ENCODE measurements at regions not wholly inside any gene's neighbourhood (a gene's known extent, or its start where the extent isn't known, plus 50 kb on each side); places are given as distances from the start of the nearest gene placed in this dataset.

DNA sequence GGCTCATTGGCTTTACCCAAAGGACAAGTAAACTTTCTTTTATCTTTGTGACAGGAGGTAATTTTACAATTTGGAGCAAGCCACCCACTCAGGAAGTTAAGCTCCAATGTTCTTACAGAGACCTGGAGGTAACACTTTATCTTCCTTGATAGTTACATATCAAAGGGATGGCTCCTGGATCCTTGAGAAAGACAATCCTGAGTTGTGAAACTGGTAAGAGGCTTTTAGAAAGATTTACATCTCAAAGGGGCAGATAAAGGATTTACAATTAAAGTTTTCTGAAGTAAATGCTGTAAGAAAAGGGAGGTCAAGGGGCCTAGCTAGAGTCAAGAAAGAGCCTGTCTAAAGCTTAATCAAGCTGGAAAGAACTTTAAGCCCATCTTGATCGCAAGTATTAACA, 124.4 kb upstream of the ZNF804B start:
- no peak overlapping the region for H3K27ac ChIP-seq (ENCODE audit: low read depth, low read length)
- no peak overlapping the region for H4K8ac ChIP-seq (ENCODE audit: low read depth, low read length)
- no peak overlapping the region for H3K4me3 ChIP-seq (ENCODE audit: low read length)
- H3K79me1 ChIP-seq (ENCODE audit: low read length) = no peaks in the 10 kb centered on the region
- no peak overlapping the region for H3K4ac ChIP-seq (ENCODE audit: low read depth, low read length)
- no peak overlapping the region for H3K56ac ChIP-seq (ENCODE audit: low read length)
- peaks cover 5% of the 10 kb centered on the region for H3K4me1 ChIP-seq (ENCODE audit: control insufficient read depth, low read depth, low read length)
- no CpG with 5 or more reads among the region's 1 CpG for WGBS (ENCODE audit: extremely low coverage, insufficient coverage, low lambda C conversion rate)
- no peaks in the 10 kb centered on the region for H3K36me3 ChIP-seq (ENCODE audit: control insufficient read depth, insufficient read depth, low read length)
- DNase-seq = peak; percentile 88
- H3K9ac ChIP-seq (ENCODE audit: low read length) = no peak overlapping the region
- no peak overlapping the region for H2BK5ac ChIP-seq (ENCODE audit: low read length)
- H3K79me2 ChIP-seq (ENCODE audit: control insufficient read depth, insufficient read depth, low read length) = no peaks in the 10 kb centered on the region
- H2AK5ac ChIP-seq (ENCODE audit: low read length) = no peak overlapping the region
- H3K27me3 ChIP-seq (ENCODE audit: insufficient read depth, low read length, poor library complexity) = no peaks in the 10 kb centered on the region
- no peak overlapping the region for H3K18ac ChIP-seq (ENCODE audit: low read length)
- no peak overlapping the region for H4K5ac ChIP-seq (ENCODE audit: low read length)
- no peak overlapping the region for H2BK120ac ChIP-seq (ENCODE audit: low read depth, low read length)
- no peak overlapping the region for H2BK15ac ChIP-seq (replicated peaks; ENCODE audit: low read depth)
- H3K4me2 ChIP-seq (ENCODE audit: low read length) = no peak overlapping the region
- no peak overlapping the region for H3K23ac ChIP-seq (ENCODE audit: low read length)

DNA sequence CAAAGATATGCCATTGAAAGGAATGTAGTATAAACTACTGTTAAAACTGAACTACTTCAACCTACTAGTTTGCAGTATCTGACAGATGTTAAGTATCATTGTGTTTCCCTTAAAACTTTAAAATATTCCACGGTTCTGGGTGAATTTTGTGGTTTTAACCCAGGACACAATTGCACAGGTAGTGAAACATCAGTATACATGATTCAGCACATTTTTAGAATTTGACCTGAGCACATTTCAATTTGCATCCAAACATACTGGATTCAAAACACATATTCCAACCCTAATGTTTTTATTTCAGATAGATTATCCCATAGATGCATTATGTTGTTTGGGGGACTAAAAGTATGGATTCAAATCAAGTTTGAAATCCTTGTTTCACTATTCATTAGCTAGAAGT, 129.9 kb upstream of the ZNF804B start:
- H3K4ac ChIP-seq (ENCODE audit: low read depth, low read length) = no peak overlapping the region
- no peak overlapping the region for H2BK5ac ChIP-seq (ENCODE audit: low read length)
- no peak overlapping the region for H4K5ac ChIP-seq (ENCODE audit: low read length)
- H2BK120ac ChIP-seq (ENCODE audit: low read depth, low read length) = no peak overlapping the region
- H3K9ac ChIP-seq (ENCODE audit: low read length) = no peak overlapping the region
- no CpG with 5 or more reads among the region's 1 CpG for WGBS (ENCODE audit: extremely low coverage, insufficient coverage, low lambda C conversion rate)
- H3K4me1 ChIP-seq (ENCODE audit: control insufficient read depth, low read depth, low read length) = no peaks in the 10 kb centered on the region
- H3K4me3 ChIP-seq (ENCODE audit: low read length) = no peak overlapping the region
- H3K36me3 ChIP-seq (ENCODE audit: control insufficient read depth, insufficient read depth, low read length) = no peaks in the 10 kb centered on the region
- no peak overlapping the region for H3K27ac ChIP-seq (ENCODE audit: low read depth, low read length)
- no peaks in the 10 kb centered on the region for H3K79me2 ChIP-seq (ENCODE audit: control insufficient read depth, insufficient read depth, low read length)
- no peak overlapping the region for H3K23ac ChIP-seq (ENCODE audit: low read length)
- no peak overlapping the region for H3K56ac ChIP-seq (ENCODE audit: low read length)
- no peak overlapping the region for H2BK15ac ChIP-seq (replicated peaks; ENCODE audit: low read depth)
- H3K27me3 ChIP-seq (ENCODE audit: insufficient read depth, low read length, poor library complexity) = no peaks in the 10 kb centered on the region
- no peak overlapping the region for H4K8ac ChIP-seq (ENCODE audit: low read depth, low read length)
- no peak overlapping the region for H2AK5ac ChIP-seq (ENCODE audit: low read length)
- no peak overlapping the region for H3K4me2 ChIP-seq (ENCODE audit: low read length)
- H3K79me1 ChIP-seq (ENCODE audit: low read length) = no peaks in the 10 kb centered on the region
- H3K18ac ChIP-seq (ENCODE audit: low read length) = no peak overlapping the region
- DNase-seq = no peak

DNA sequence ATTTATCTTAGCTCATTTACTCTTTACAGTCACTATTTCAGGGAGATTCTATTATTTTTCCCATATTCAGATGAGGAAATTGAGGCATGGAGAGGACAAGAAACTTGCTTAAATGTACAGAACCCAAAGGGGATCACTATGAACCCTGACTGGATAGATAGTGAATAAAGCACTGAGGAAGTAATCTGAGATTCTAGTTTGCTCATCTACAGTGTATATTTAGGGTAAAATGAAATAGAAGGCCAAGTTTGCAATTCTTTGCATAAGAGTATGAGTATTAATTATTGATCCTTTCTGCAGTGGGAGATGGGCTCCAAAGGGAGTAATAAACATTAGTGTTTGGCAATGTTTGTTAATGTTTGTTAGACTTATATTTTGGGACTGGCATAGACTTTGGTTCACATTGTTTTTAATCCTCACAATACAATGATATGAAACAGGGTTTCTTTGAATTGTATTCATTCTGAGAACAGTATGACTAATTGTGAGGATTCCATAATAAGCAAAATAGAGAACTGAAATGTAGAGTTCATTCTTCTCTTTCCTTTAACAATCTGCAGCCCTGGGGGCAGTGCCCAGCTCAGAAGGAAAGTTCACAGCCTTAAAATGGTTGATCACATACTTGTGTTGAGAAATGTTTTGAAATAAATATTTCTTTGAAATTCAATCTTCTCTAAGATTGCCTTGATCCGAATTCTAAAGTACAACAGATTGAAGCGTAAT, 131.0 kb upstream of the ZNF804B start:
- Histone ChIP-seq H3K4me3 (ENCODE audit: low read length) (no peak overlapping the region), H4K8ac (ENCODE audit: low read depth, low read length) (no peak overlapping the region), H2BK15ac (replicated peaks; ENCODE audit: low read depth) (no peak overlapping the region), H3K23ac (ENCODE audit: low read length) (no peak overlapping the region), H3K56ac (ENCODE audit: low read length) (no peak overlapping the region), H3K79me1 (ENCODE audit: low read length) (no peaks in the 10 kb centered on the region), H2BK120ac (ENCODE audit: low read depth, low read length) (no peak overlapping the region), H3K4me1 (ENCODE audit: control insufficient read depth, low read depth, low read length) (no peaks in the 10 kb centered on the region), H3K4ac (ENCODE audit: low read depth, low read length) (no peak overlapping the region), H3K27me3 (ENCODE audit: insufficient read depth, low read length, poor library complexity) (no peaks in the 10 kb centered on the region), H3K27ac (ENCODE audit: low read depth, low read length) (no peak overlapping the region), H3K36me3 (ENCODE audit: control insufficient read depth, insufficient read depth, low read length) (no peaks in the 10 kb centered on the region), H2BK5ac (ENCODE audit: low read length) (no peak overlapping the region), H3K4me2 (ENCODE audit: low read length) (no peak overlapping the region), H2AK5ac (ENCODE audit: low read length) (no peak overlapping the region), H3K9ac (ENCODE audit: low read length) (no peak overlapping the region), H3K18ac (ENCODE audit: low read length) (no peak overlapping the region), H3K79me2 (ENCODE audit: control insufficient read depth, insufficient read depth, low read length) (no peaks in the 10 kb centered on the region), H4K5ac (ENCODE audit: low read length) (no peak overlapping the region)
- no CpG with 5 or more reads among the region's 2 CpGs for WGBS (ENCODE audit: extremely low coverage, insufficient coverage, low lambda C conversion rate)
- DNase-seq = no peak

DNA sequence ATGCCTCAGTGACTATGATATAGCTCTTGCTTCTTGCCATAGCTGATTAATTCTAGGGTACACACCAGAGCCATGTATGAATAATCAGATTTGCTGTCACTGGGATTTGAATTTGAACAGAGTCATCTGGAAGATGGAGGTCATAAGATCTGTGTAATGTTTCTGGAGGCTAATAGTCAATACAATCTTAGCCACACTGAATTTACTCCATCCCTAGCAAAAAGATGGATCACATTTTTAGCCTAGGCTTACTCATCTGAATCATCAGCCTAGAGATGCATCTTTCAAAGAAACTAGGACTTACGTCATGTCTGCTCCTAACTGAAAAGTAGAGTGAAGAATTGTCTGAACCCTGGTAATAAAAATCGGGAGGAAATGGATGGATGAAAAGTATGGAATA, 142.3 kb upstream of the ZNF804B start:
- no CpG with 5 or more reads among the region's 2 CpGs for WGBS (ENCODE audit: extremely low coverage, insufficient coverage, low lambda C conversion rate)

DNA sequence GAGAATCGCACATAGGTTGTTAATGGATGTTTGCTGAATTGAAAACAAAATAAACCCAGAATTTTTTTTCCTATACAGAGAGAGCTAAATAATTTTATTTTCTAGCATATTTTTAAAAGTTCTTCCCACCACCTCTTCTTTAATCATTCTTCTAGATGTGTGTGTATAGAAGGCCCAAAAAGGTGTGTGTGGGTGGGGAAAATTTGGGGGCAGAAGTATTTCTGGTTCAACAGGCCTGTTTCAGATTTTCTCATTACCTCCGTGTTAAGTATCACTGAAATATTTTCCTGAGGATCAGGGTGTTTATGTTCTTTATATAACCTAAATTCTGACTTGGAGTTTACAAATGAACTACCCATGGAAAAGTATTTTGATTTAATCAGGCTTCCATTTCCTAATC, 144.2 kb upstream of the ZNF804B start:
- Histone ChIP-seq H3K27me3 (ENCODE audit: insufficient read depth, low read length, poor library complexity) (no peaks in the 10 kb centered on the region), H3K27ac (ENCODE audit: low read depth, low read length) (no peak overlapping the region), H2BK5ac (ENCODE audit: low read length) (no peak overlapping the region), H2AK5ac (ENCODE audit: low read length) (no peak overlapping the region), H3K23ac (ENCODE audit: low read length) (no peak overlapping the region), H2BK120ac (ENCODE audit: low read depth, low read length) (no peak overlapping the region), H4K8ac (ENCODE audit: low read depth, low read length) (no peak overlapping the region), H3K36me3 (ENCODE audit: control insufficient read depth, insufficient read depth, low read length) (no peaks in the 10 kb centered on the region), H3K4ac (ENCODE audit: low read depth, low read length) (no peak overlapping the region), H3K4me2 (ENCODE audit: low read length) (no peak overlapping the region), H4K5ac (ENCODE audit: low read length) (no peak overlapping the region), H3K56ac (ENCODE audit: low read length) (no peak overlapping the region), H3K9ac (ENCODE audit: low read length) (no peak overlapping the region), H3K18ac (ENCODE audit: low read length) (no peak overlapping the region), H2BK15ac (replicated peaks; ENCODE audit: low read depth) (no peak overlapping the region), H3K4me1 (ENCODE audit: control insufficient read depth, low read depth, low read length) (no peaks in the 10 kb centered on the region), H3K79me1 (ENCODE audit: low read length) (no peaks in the 10 kb centered on the region), H3K79me2 (ENCODE audit: control insufficient read depth, insufficient read depth, low read length) (no peaks in the 10 kb centered on the region), H3K4me3 (ENCODE audit: low read length) (no peak overlapping the region)
- DNase-seq = no peak
- WGBS (ENCODE audit: extremely low coverage, insufficient coverage, low lambda C conversion rate) = no CpG with 5 or more reads among the region's 2 CpGs

More for the DNA sequence above, 142.3 kb upstream of the ZNF804B start:
- no peaks in the 10 kb centered on the region for H3K79me2 ChIP-seq (ENCODE audit: control insufficient read depth, insufficient read depth, low read length)
- no peak overlapping the region for H3K9ac ChIP-seq (ENCODE audit: low read length)
- no peak overlapping the region for H3K23ac ChIP-seq (ENCODE audit: low read length)
- H3K36me3 ChIP-seq (ENCODE audit: control insufficient read depth, insufficient read depth, low read length) = no peaks in the 10 kb centered on the region
- no peak overlapping the region for H3K56ac ChIP-seq (ENCODE audit: low read length)
- H3K4ac ChIP-seq (ENCODE audit: low read depth, low read length) = no peak overlapping the region
- no peak overlapping the region for H2BK120ac ChIP-seq (ENCODE audit: low read depth, low read length)
- H2BK5ac ChIP-seq (ENCODE audit: low read length) = no peak overlapping the region
- DNase-seq = no peak
- no peaks in the 10 kb centered on the region for H3K27me3 ChIP-seq (ENCODE audit: insufficient read depth, low read length, poor library complexity)
- no peak overlapping the region for H3K4me3 ChIP-seq (ENCODE audit: low read length)
- no peak overlapping the region for H3K4me2 ChIP-seq (ENCODE audit: low read length)
- H4K8ac ChIP-seq (ENCODE audit: low read depth, low read length) = no peak overlapping the region
- H3K27ac ChIP-seq (ENCODE audit: low read depth, low read length) = no peak overlapping the region
- H2BK15ac ChIP-seq (replicated peaks; ENCODE audit: low read depth) = no peak overlapping the region
- no peak overlapping the region for H4K5ac ChIP-seq (ENCODE audit: low read length)
- H3K4me1 ChIP-seq (ENCODE audit: control insufficient read depth, low read depth, low read length) = no peaks in the 10 kb centered on the region
- H3K79me1 ChIP-seq (ENCODE audit: low read length) = no peaks in the 10 kb centered on the region
- no peak overlapping the region for H2AK5ac ChIP-seq (ENCODE audit: low read length)
- no peak overlapping the region for H3K18ac ChIP-seq (ENCODE audit: low read length)

DNA sequence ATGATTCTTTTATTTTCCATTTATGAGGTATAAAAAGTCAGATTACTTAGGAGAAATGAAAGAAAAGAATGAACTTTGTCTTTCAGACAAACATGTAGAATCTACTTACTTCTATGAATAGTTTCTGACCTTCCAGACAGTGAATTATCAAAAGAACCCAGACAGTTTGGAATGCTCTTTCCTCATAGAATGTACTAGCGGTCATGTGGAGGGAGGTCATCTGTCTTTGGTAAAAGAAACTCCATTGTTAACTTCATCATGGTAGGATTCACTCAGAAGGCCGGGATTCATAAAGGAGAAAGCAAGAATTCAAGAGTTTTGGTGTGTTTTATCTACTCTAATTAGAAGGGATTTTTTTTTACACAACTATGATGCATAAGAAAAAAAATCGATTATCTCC, 144.8 kb upstream of the ZNF804B start:
- Histone ChIP-seq H3K4me3 (ENCODE audit: low read length) (no peak overlapping the region), H4K8ac (ENCODE audit: low read depth, low read length) (no peak overlapping the region), H3K79me2 (ENCODE audit: control insufficient read depth, insufficient read depth, low read length) (no peaks in the 10 kb centered on the region), H3K4me1 (ENCODE audit: control insufficient read depth, low read depth, low read length) (no peaks in the 10 kb centered on the region), H3K56ac (ENCODE audit: low read length) (no peak overlapping the region), H2BK5ac (ENCODE audit: low read length) (no peak overlapping the region), H2AK5ac (ENCODE audit: low read length) (no peak overlapping the region), H3K27ac (ENCODE audit: low read depth, low read length) (no peak overlapping the region), H3K79me1 (ENCODE audit: low read length) (no peaks in the 10 kb centered on the region), H3K9ac (ENCODE audit: low read length) (no peak overlapping the region), H3K23ac (ENCODE audit: low read length) (no peak overlapping the region), H3K27me3 (ENCODE audit: insufficient read depth, low read length, poor library complexity) (no peaks in the 10 kb centered on the region), H4K5ac (ENCODE audit: low read length) (no peak overlapping the region), H2BK15ac (replicated peaks; ENCODE audit: low read depth) (no peak overlapping the region), H3K36me3 (ENCODE audit: control insufficient read depth, insufficient read depth, low read length) (no peaks in the 10 kb centered on the region), H3K18ac (ENCODE audit: low read length) (no peak overlapping the region), H3K4me2 (ENCODE audit: low read length) (no peak overlapping the region), H3K4ac (ENCODE audit: low read depth, low read length) (no peak overlapping the region), H2BK120ac (ENCODE audit: low read depth, low read length) (no peak overlapping the region)
- no peak for DNase-seq
- no CpG with 5 or more reads among the region's 3 CpGs for WGBS (ENCODE audit: extremely low coverage, insufficient coverage, low lambda C conversion rate)
